K562 (cell line): ENCODE measurements at regions not wholly inside any gene's neighbourhood (a gene's known extent, or its start where the extent isn't known, plus 50 kb on each side); places are given as distances from the start of the nearest gene placed in this dataset.
"Not testable (repeated sequence)": the region's sequence is repeated elsewhere in the genome, so short reads cannot be mapped to it uniquely, and the experiment has no call there.

ENCODE experiments used
- ATAC-seq: fragments of 200-7000 bp; cut with Tn5 transposase; 3 replicates; pipeline ENCODE4 v1.9.1; 2020; ENCODE audit warnings: moderate library complexity
- BruUV-seq: library from RNA; stranded (reverse); fragments of 400-500 nt; replicated peaks from 2 replicates; lab custom pipeline; 2021; lab: Mats Ljungman, UMichigan
- CTCF ChIA-PET: fragments of 300-600 bp; formaldehyde crosslinking; extraction: SDS; loops from one replicate; lab custom pipeline; 2021; ENCODE audit warnings: low intra/inter-chr PET ratio; lab: Yijun Ruan, JAX
- POLR2A ChIA-PET: fragments of 300-600, 350-650 bp; sonication (Branson Sonifier 250); formaldehyde crosslinking; extraction: SDS; loops from one replicate; lab custom pipeline; 2021; ENCODE audit warnings: antibody characterized with exemption, inconsistent platforms; lab: Yijun Ruan, JAX
- DNase-seq, 4 experiments: peaks; one replicate each; pipeline versions ENCODE4 v3.0.0 to v3.0.0-alpha.2; 2011 to 2018; ENCODE audit warnings: low spot score in 3 of 4, mixed read lengths in 3 of 4; ENCODE audit errors: extremely low read depth in 1 of 4
- FAIRE-seq: peaks from 2 replicates; lab custom pipeline; 2011; peaks lifted over from hg19 to GRCh38; lab: Jason Lieb, UNC
- H2AFZ ChIP-seq: 2 replicates; pipeline ENCODE4 v1.6.0; 2011; ENCODE audit warnings: low read depth, low read length, control low read depth, inconsistent platforms
- H3K27ac ChIP-seq: fragments of 200-600 bp; 3 replicates; pipeline ENCODE4 v1.8.0; 2011; ENCODE audit warnings: low read depth, mild to moderate bottlenecking, control low read depth, inconsistent platforms, low read length, moderate library complexity, mixed read lengths; ENCODE audit errors: extremely low read depth
- H3K27me3 ChIP-seq, 2 experiments: fragments of 300-600 bp in 1 of 2; 2 replicates in 1 of 2; 3 replicates in 1 of 2; pipeline versions ENCODE4 v1.6.0 to v1.8.0; 2011; ENCODE audit warnings: inconsistent platforms in 2 of 2, low read length in 2 of 2, mild to moderate bottlenecking in 1 of 2, mixed read lengths in 1 of 2, moderate library complexity in 1 of 2; ENCODE audit not compliant: control insufficient read depth in 2 of 2, insufficient read depth in 2 of 2
- H3K36me3 ChIP-seq: fragments of 300-600 bp; 3 replicates; pipeline ENCODE4 v1.8.0; 2011; ENCODE audit warnings: mild to moderate bottlenecking, low read length, inconsistent platforms; ENCODE audit not compliant: control insufficient read depth, insufficient read depth
- H3K4me1 ChIP-seq, 2 experiments: fragments of 200-600 bp in 1 of 2; replicated peaks in 1 of 2; 2 replicates in 1 of 2; 3 replicates in 1 of 2; pipeline versions ENCODE4 v1.5.1 to v1.8.0; 2011; ENCODE audit warnings: inconsistent platforms in 2 of 2, low read length in 2 of 2, mild to moderate bottlenecking in 1 of 2, mixed read lengths in 1 of 2, moderate library complexity in 1 of 2; ENCODE audit not compliant: control insufficient read depth in 2 of 2, insufficient read depth in 2 of 2
- H3K4me2 ChIP-seq: 2 replicates; pipeline ENCODE4 v1.6.1; 2011; ENCODE audit warnings: low read length, control low read depth, inconsistent platforms, mixed read lengths; ENCODE audit not compliant: insufficient read depth
- H3K4me3 ChIP-seq: fragments of 200-600 bp; sonication (generic), shearing (Covaris generic); 2 replicates; pipeline ENCODE4 v1.5.1; 2016; ENCODE audit warnings: control low read depth, inconsistent platforms
- H3K79me2 ChIP-seq: fragments of 200-600 bp; 3 replicates; pipeline ENCODE4 v1.8.0; 2011; ENCODE audit warnings: low read length, inconsistent platforms; ENCODE audit not compliant: control insufficient read depth, insufficient read depth
- H3K9ac ChIP-seq, 2 experiments: 2 replicates each; pipeline versions ENCODE4 v1.6.0 to v1.6.1; 2011; ENCODE audit warnings: low read depth in 2 of 2, low read length in 2 of 2, control low read depth in 1 of 2, inconsistent platforms in 1 of 2, mild to moderate bottlenecking in 1 of 2, mixed read lengths in 1 of 2; ENCODE audit not compliant: insufficient read depth in 1 of 2
- H3K9me1 ChIP-seq: one replicate; pipeline ENCODE4 v1.6.0; 2011; ENCODE audit warnings: inconsistent platforms, mild to moderate bottlenecking, low read length, moderate library complexity; ENCODE audit not compliant: control insufficient read depth, insufficient read depth
- H3K9me3 ChIP-seq: replicated peaks from 2 replicates; pipeline ENCODE4 v1.5.1; 2011; ENCODE audit warnings: low read depth, low read length, inconsistent platforms; ENCODE audit not compliant: control insufficient read depth, insufficient read depth
- H4K20me1 ChIP-seq: replicated peaks from 2 replicates; pipeline ENCODE4 v1.6.1; 2011; ENCODE audit warnings: low read length, inconsistent platforms, mixed read lengths; ENCODE audit not compliant: control insufficient read depth, insufficient read depth
- ARID1B ChIP-seq: fragments of 450-650 bp; IDR thresholded peaks from 2 replicates; pipeline ENCODE4 v1.6.1; 2016; ENCODE audit warnings: antibody characterized with exemption, mild to moderate bottlenecking, inconsistent platforms
- CREB3 ChIP-seq: fragments of 450-650 bp; conservative IDR thresholded peaks from 2 replicates; pipeline ENCODE4 v1.6.1; 2016; ENCODE audit warnings: missing genetic modification characterization, low read depth, mild to moderate bottlenecking, missing compliant biosample characterization, moderate library complexity
- DPF2 ChIP-seq: fragments of 450-650 bp; IDR thresholded peaks from 2 replicates; pipeline ENCODE4 v1.6.1; 2016
- FOSL1 ChIP-seq: fragments of 200-800 bp; sonication (Bioruptor generic); conservative IDR thresholded peaks from 2 replicates; pipeline ENCODE4 v1.6.1; 2016; ENCODE audit warnings: missing genetic modification characterization, missing compliant biosample characterization
- JUN ChIP-seq, 2 experiments: sonication (generic) in 1 of 2; formaldehyde crosslinking in 1 of 2; IDR thresholded peaks; 2 replicates each; pipeline versions ENCODE4 v1.6.1 to v1.8.0; 2012 to 2022; ENCODE audit warnings: borderline replicate concordance in 2 of 2, mild to moderate bottlenecking in 2 of 2, improper control_type of control experiment in 1 of 2, low read depth in 1 of 2, low read length in 1 of 2, missing genetic modification reagents in 1 of 2
- JUND ChIP-seq, 2 experiments: IDR thresholded peaks; 2 replicates in 1 of 2; 3 replicates in 1 of 2; pipeline ENCODE4 v1.6.1; 2011; ENCODE audit warnings: borderline replicate concordance in 2 of 2, low read depth in 2 of 2, low read length in 2 of 2, improper control_type of control experiment in 1 of 2, missing biosample characterization in 1 of 2, missing genetic modification characterization in 1 of 2, missing genetic modification reagents in 1 of 2
- MTA3 ChIP-seq: fragments of 450-650 bp; formaldehyde crosslinking; IDR thresholded peaks from 2 replicates; pipeline ENCODE4 v1.6.1; 2017; ENCODE audit warnings: mild to moderate bottlenecking, borderline replicate concordance
- NCOR1 ChIP-seq: fragments of 450-650 bp; IDR thresholded peaks from 2 replicates; pipeline ENCODE4 v1.6.1; 2016; ENCODE audit warnings: mild to moderate bottlenecking, moderate library complexity
- RB1 ChIP-seq: fragments of 450-650 bp; IDR thresholded peaks from 2 replicates; pipeline ENCODE4 v1.6.1; 2017; ENCODE audit warnings: low read depth, mild to moderate bottlenecking
- RBM22 ChIP-seq: fragments of 200-400 bp; formaldehyde crosslinking; IDR thresholded peaks from 2 replicates; pipeline ENCODE4 v1.6.1; 2018; ENCODE audit warnings: low read length, low read depth; ENCODE audit not compliant: poor library complexity, severe bottlenecking
- SMARCA4 ChIP-seq: fragments of 450-650 bp; IDR thresholded peaks from 2 replicates; pipeline ENCODE4 v1.6.1; 2016
- SOX6 ChIP-seq: fragments of 450-650 bp; IDR thresholded peaks from 2 replicates; pipeline ENCODE4 v1.6.1; 2014; ENCODE audit warnings: mild to moderate bottlenecking
- WGBS: fragments of 100-300 bp; shearing (Covaris generic); methylation state at CpG from one replicate; pipeline ENCODE4 v1.1.6; 2016; ENCODE audit warnings: low coverage, mixed read lengths; ENCODE audit not compliant: insufficient coverage; ENCODE audit errors: missing lambda C conversion rate; 5-methylcytosine and 5-hydroxymethylcytosine counted together
- in situ Hi-C: fragments of 300-500 bp; cut with MboI; formaldehyde crosslinking; loops from 4 replicates; pipeline ENCODE4 v1.15.0; 2018; ENCODE audit warnings: inconsistent platforms, mixed read lengths
- intact Hi-C: fragments of 100-400 bp; cut with micrococcal nuclease; formaldehyde crosslinking; loops from 2 replicates; pipeline ENCODE4 v1.14.2; 2022
- TF ChIP-seq, protein P1 (sequence below), 2 experiments: fragments of 450-650 bp in 1 of 2; sonication (generic) in 1 of 2; formaldehyde crosslinking in 1 of 2; IDR thresholded peaks in 1 of 2; conservative IDR thresholded peaks in 1 of 2; 2 replicates each; pipeline versions ENCODE4 v1.6.1 to v1.8.1; 2016 to 2023; ENCODE audit warnings: mild to moderate bottlenecking in 2 of 2, moderate library complexity in 2 of 2, inconsistent platforms in 1 of 2, missing genetic modification reagents in 1 of 2

DNA sequence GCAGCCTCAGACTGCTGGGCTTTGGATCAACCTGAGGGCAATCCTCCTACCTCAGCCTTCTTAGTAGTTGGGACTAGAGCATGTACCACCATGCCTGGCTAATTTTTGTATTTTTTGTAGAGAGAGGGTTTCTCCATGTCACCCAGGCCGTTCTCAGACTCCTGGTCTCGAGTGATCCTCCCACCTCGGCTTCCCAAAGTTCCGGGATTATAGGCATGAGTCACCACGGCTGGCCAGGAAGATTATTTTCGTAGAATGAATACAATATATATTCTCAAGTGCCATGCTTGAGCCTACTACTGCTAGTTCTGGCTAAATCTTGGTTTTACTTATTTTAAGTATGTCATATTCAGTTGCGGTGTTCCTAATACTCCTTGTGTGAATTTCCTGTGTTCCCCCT lies 88.2 kb upstream of the CLINT1 start:
- POLR2A ChIA-PET: no interaction called here
- in situ Hi-C loops: no loop called here

GRCh38 chr5:157945822-157946221 lies 86.9 kb upstream of the CLINT1 start:
- FAIRE-seq, H3K27me3 ChIP-seq, H3K9me3 ChIP-seq, POLR2A ChIA-PET, H3K4me2 ChIP-seq, H3K9me1 ChIP-seq, in situ Hi-C loops, H3K36me3 ChIP-seq, H4K20me1 ChIP-seq, DNase-seq, H3K4me1 ChIP-seq, ATAC-seq, BruUV-seq, H3K79me2 ChIP-seq, intact Hi-C loops, H2AFZ ChIP-seq, CTCF ChIA-PET, H3K27ac ChIP-seq, H3K4me3 ChIP-seq, H3K9ac ChIP-seq: not testable (repeated sequence)
- 39% methylated on average over 5 of the region's 5 CpGs for WGBS

More for the DNA sequence above, 88.2 kb upstream of the CLINT1 start:
- H3K9me3 ChIP-seq: no peaks in the 10 kb centered on the region
- CTCF ChIA-PET: no interaction called here
- no peaks in the 10 kb centered on the region; a peak in 3 of 5 replicates for H3K4me1 ChIP-seq
- H3K36me3 ChIP-seq: no peaks in the 10 kb centered on the region
- 20% methylated on average over 7 of the region's 7 CpGs for WGBS
- peak overlapping the region; percentile 59 for H2AFZ ChIP-seq
- H3K9me1 ChIP-seq: no peaks in the 10 kb centered on the region
- BruUV-seq: no TSS peak
- no peak for ATAC-seq
- H3K4me2 ChIP-seq: no peak overlapping the region; the same call in 1 of the 2 replicates
- H4K20me1 ChIP-seq: no peaks in the 10 kb centered on the region
- intact Hi-C loops: no loop called here
- no peak for FAIRE-seq
- no peak overlapping the region for H3K9ac ChIP-seq
- DNase-seq: peak in 1 of 4 experiments; percentile 18
- TF ChIP-seq SOX6 (no peak), SMARCA4 (peak; percentile 53; the same call in 1 of the 2 replicates), FOSL1 (tag) (peak; percentile 67), JUN (IDR thresholded peaks at IDR 0.05; ENCODE audit: borderline replicate concordance, low read depth, low read length) (peak; percentile 51; the same call in 1 of the 2 replicates), JUN (CRISPR knock-in tag; IDR thresholded peaks at IDR 0.05; ENCODE audit: borderline replicate concordance) (no peak), CREB3 (tag) (no peak), RBM22 (no peak), JUND (IDR thresholded peaks at IDR 0.05; ENCODE audit: borderline replicate concordance, low read depth, low read length) (peak; percentile 87), JUND (tag; IDR thresholded peaks at IDR 0.05; ENCODE audit: borderline replicate concordance, low read depth, low read length) (peak; percentile 79; the same call in 2 of the 3 replicates), MTA3 (no peak), RB1 (no peak), DPF2 (peak; percentile 34; the same call in 1 of the 2 replicates), ARID1B (peak; percentile 69), NCOR1 (0 out of 2 replicates have a peak, but pooled peaks have one; percentile 13)
- TF ChIP-seq, protein P1, sequence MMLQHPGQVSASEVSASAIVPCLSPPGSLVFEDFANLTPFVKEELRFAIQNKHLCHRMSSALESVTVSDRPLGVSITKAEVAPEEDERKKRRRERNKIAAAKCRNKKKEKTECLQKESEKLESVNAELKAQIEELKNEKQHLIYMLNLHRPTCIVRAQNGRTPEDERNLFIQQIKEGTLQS (IDR thresholded peaks at IDR 0.05): peak; percentile 78
- TF ChIP-seq, protein P1 (CRISPR knock-in tag; conservative IDR thresholded peaks at IDR 0.05): no peak
- TF ChIP-seq, all 486 proteins: peak for 8
- Histone ChIP-seq H3K79me2 (no peaks in the 10 kb centered on the region), H3K27ac (no peak overlapping the region), H3K4me3 (no peak overlapping the region), H3K27me3 (peaks cover 0 to 5% of the 10 kb centered on the region in 2 experiments; a peak in 3 of 5 replicates)
